ENCODE measurements at regions not wholly inside any gene's neighbourhood (a gene's known extent, or its start where the extent isn't known, plus 50 kb on each side); places are given as distances from the start of the nearest gene placed in this dataset.
"Not testable (repeated sequence)": the region's sequence is repeated elsewhere in the genome, so short reads cannot be mapped to it uniquely, and the experiment has no call there.

DNA sequence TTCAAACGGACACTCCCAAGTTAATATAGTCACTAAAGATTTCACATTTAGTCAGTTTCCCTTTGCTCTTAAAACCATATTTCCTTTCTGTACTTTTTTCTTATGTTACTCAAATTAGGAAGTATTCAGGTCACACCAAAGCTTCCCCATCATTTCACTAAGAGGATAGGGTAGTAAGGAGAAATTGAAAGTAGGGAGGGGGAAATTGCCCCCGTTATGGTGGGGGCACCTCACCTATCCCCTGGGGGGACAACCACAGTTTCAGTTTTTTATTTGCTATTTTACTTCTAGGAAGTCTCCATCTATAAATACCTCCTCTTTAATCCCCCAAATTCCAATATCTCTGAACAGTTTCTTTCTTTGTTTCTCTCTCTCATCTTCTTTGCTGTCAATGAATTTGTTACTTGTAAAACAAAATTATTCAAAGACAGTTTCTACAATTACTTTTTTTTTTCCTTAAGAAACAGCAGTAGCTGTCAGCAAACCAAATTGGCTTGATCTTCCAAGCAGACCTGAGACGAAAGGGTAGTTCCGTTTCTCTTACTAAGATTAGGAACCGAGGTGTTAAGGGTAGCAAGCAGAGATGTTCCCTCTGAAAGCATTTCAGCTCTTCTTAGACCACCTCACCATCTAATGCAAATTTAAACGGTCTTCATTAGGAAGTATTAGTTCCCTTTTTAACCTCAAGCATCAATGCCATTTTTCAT is 160.2 kb upstream of the KLF3 start:
- in situ Hi-C loops (cut with MboI; ENCODE audit: low sequenced_read_pairs): no loop called here

DNA sequence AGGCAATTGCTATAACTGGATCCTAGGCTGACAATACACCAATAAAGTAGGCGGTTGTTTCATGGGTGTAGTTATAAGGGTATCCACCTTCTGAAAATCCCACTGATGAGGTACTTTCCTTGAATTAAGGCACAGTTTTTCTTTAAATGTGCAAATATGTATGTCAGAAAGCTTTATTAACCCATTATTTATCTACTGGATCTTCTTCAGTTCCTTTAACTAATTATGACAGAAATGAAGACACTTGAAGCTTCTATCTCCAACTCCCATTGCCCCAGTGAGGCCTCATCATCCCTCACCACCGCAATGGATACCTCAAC is 159.6 kb upstream of the KLF3 start:
- in situ Hi-C loops (cut with MboI; ENCODE audit: low sequenced_read_pairs): no loop called here

DNA sequence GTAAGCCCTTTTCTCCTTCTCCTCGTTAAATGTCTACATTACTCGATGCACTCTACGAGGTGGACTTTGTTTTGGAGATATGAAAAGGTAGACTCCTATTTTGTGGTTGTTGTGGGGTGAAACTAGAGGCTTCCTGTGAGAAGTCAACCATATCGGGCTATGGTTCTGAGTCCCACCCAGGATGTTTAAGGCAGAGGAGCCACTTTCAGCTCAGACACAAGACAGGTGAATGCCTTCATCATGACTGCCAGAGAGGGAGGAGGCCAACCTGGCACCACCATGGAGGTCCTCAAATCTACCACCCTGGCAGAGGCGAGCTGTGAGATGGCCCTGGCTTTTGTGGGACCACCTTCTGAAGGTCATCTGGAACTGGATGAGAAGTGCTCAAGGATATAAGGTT is 154.4 kb upstream of the KLF3 start:
- in situ Hi-C loops (cut with MboI; ENCODE audit: low sequenced_read_pairs): no loop called here

DNA sequence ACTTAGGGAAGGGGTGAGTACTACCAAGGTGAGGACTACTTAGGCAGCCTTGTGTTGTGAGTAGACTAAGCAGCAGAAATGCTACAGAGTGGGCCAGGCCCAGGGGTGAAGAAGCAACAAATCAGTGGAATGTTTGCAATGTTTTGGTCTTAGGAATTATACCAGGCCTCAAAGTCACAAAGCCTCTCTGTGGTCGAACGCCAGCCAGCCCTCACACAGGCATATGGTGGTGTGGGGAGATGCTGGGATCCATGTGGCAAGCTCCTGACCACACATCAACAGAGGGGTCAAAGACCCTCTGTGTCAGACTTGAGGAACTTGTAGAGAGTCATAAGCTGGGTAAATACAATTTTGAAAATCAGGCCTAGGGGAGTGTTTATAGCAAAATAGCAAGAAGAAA is 153.8 kb upstream of the KLF3 start:
- in situ Hi-C loops (cut with MboI; ENCODE audit: low sequenced_read_pairs): no loop called here

DNA sequence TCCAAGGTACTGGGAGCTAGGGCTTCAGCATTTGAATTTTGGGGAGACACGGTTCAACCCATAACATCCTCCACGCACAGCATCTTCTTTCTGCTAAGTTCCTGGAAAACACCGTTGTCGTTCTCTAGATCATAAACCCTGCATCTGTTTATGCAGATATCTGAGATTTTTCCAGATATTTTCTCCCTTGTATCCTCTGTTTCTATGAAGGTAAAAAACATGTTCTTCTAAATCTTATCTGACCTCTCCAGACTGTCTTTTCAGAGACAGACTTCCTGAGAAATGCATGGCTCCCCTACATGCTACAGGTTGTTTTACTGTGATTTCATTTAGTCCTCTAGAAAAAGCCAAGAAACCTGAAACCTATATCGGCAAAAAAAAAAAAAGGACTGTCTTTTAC is 152.3 kb upstream of the KLF3 start:
- in situ Hi-C loops (cut with MboI; ENCODE audit: low sequenced_read_pairs): no loop called here

DNA sequence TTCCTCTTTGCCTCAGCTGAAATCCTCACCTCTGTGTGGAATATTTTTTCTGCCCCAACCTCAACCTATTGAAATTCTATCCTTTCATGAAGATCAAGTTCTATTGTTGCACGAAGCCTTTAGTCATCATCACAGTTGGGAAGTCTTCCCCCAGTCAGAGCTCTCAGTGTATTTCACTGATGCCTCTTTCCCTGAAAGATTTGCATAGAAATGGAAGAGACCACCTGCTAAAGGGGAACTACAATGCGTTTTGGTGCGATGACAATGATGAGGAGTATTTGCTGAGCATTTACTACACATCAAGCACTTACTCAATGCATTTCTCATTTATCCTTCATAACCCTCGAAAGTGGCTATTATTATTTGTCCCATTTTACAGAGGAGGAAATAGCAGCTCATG is 151.2 kb upstream of the KLF3 start:
- in situ Hi-C loops (cut with MboI; ENCODE audit: low sequenced_read_pairs): no loop called here

DNA sequence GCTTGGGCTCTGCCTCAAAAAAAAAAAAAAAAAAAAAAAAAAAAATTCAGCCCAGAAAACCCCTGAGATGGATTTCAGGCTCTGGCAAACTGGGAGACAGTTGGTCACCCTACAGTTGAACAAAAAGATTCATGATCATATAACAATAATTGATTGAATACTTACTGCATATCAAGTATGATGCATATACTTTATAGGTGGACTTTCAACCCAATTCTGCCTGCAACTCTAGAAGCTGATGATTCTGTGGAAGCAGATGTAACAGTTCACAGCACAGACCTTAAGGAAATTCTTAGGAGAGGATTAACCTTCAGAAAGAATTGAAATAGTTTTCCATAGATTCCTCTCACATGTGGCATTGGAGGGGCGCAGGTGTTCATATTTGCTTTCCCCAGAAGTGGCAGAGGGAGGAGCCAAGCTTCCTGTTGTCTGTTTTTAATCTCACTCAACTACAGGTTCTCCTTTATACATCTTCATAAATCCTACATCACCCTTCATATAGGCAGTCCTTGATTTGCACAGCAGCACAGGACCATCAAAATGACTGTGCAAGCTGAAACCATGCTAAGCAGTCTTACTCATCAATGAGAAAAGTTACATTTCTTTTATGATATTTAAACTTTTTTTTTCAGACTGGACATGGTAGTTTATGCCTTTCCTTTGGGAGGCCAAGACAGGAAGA is 149.4 kb upstream of the KLF3 start:
- in situ Hi-C loops (cut with MboI; ENCODE audit: low sequenced_read_pairs): no loop called here

DNA sequence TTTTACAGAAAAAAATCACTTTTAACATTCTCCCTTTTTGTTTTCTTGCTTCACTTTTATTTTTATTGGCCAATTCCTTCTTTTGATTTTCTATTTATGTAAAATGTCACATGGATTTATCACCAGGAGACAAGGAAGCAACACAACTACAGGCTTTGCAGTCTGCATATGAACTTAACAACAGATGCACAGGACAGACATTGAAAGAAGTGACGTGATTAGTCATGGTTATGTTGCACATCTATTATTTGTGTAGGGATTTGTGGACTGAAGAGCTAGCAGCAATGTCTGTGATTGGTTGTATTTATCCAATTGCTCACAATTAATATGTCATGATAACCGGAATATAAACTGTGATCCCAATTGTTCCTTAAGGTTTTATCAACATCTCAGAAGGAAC is 147.8 kb upstream of the KLF3 start:
- in situ Hi-C loops (cut with MboI; ENCODE audit: low sequenced_read_pairs): no loop called here

DNA sequence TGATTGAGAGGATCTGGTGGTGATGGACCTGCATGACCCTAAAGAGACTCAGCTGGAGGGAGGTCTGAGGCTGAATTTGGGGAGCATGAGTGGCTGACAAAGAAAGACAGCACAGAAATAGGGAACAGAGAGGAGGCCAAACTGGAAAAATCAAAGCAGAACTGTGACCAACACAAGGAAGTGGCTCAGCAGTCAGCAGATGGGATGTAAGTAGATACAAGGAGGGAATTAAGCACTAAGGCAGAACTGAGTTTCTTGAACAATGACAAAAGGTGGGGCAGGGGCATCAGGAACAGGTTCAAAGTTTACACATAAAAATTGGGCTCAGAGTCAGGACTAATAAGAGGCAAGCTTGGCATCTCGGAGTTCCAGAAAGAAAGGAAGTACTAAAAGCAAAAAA is 144.3 kb upstream of the KLF3 start:
- in situ Hi-C loops (cut with MboI; ENCODE audit: low sequenced_read_pairs): loop anchor here (10.0 kb wide), 1 partner anchor 145 kb away; the partner anchor contains the start of gene KLF3

DNA sequence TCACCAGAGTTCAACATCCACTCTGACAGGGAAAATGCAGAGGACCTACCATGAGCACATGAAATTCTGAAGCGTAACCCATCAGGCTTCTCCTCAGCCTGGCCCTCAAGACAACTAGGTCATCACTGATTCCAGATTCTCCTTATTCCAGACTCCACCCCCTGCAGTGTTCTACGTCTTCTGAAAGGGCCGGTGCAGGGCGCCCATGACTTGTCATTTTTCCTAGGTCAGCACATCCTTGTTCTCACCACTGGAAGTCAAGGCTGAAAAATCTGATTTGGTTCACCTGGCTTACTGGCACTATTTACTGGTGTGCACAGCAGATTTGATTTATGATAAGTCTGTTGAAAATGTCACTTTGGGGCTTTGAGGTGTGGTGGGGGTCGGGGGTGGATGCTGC is 140.9 kb upstream of the KLF3 start:
- in situ Hi-C loops (cut with MboI; ENCODE audit: low sequenced_read_pairs): loop anchor here (10.0 kb wide), 1 partner anchor 142 kb away; the partner anchor contains the start of gene KLF3

DNA sequence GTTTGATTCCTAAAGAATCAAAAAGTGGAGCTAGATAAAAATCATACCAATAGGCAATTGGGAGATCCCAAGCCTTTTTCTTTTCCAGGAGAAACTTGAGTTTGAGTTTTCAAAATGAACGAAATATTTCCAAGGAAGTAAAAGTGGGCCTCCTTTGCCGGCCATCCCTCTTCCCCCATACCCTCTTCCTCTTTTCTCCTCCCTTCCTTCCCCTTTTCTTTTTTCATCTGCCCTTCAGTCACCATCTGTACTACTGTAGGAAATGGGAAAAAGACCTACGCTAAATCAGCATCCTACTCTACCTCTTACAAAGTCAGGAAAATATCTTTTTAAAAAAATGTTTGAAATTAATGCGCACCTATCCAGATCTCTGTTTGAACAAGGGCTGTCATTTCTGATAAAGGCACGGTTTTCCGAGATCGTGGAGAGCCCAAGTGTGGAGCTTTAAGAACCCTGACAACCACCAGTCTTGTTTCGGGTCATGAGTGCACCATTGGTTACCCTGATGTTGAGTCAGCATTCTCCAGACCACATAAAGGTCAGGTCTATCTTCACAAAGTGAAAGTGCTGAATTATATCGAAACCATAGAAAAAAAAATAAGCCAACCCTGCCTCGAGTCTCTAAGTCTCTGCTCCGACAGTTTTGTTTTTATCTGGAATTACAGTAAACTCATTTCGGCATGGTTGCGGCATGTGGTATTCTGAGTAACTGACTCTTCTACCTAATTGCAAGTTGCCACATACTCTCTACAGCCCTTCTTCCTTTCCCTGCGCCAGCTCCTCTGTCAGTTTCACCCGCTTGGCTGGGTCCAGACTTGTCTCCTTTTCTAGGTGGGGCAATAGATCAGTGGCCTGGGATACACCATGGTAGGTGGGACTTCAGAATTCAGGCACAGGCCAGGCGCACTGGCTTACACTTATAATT is 140.2 kb upstream of the KLF3 start:
- in situ Hi-C loops (cut with MboI; ENCODE audit: low sequenced_read_pairs): loop anchor here (10.0 kb wide), 1 partner anchor 141 kb away; the partner anchor contains the start of gene KLF3

DNA sequence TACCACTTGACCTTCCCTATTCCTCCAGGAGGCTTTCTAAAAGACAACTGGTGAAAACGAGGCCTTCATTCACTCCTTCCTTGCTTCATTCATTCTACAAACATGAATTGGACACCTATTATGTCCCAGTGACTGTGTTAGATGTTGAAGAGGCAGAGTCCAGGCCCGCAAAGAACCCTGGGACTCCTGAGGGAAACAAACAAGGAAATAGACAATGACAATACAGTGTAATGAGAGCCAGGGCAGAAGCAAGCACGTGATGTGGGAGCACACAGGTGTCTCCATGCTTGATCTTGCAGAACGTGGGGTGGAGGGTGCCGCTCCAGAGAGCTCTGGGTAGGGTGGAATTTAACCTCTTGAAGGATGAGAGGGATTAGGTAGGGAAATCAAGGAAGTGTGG is 137.6 kb upstream of the KLF3 start:
- in situ Hi-C loops (cut with MboI; ENCODE audit: low sequenced_read_pairs): loop anchor here (10.0 kb wide), 1 partner anchor 138 kb away; the partner anchor contains the start of gene KLF3

DNA sequence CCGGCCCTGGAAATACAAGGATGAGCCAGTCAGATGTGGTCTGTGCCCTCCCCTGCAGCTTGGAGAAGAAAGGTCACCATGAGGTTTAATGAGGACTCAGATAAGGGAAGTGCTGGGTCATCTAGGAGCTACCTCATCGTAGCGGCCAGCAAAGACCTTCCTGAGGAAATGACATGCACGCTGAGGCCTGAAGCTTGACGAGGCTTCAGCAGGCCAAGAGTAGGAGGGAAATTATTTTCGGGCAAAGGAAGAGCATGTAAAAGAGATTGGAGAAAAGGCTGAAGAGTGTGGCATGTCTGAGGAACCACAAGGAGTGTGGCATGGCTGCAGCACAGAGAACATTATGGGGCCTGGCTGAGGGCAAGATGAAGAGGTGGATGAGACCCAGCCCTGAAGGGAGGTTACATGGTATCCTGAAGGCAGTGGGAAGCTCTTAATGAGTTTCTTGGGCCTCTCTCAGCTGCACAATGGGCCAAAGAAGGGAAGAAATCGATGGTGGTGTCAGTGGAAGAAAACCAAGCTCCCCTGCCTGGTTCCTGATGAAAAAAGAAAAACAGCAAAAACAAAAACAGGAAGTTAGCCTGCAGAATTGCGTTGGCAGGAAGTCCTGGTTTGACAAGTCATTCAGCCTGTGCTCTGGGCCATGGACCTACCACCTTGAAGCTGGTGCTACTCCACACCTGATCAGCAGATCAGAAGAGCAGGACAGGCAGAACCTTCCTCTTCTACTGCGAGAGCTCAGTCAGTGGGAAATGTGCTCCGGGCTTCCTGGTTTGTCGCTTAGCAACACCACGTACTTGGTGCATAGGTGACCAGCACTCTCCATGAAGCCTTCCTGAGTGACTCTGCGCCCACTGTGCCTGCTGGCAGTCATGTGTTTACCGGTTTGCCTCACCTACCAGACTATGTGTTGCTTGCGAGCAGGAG is 134.5 kb upstream of the KLF3 start:
- in situ Hi-C loops (cut with MboI; ENCODE audit: low sequenced_read_pairs): loop anchor here (10.0 kb wide), 1 partner anchor 135 kb away; the partner anchor contains the start of gene KLF3

DNA sequence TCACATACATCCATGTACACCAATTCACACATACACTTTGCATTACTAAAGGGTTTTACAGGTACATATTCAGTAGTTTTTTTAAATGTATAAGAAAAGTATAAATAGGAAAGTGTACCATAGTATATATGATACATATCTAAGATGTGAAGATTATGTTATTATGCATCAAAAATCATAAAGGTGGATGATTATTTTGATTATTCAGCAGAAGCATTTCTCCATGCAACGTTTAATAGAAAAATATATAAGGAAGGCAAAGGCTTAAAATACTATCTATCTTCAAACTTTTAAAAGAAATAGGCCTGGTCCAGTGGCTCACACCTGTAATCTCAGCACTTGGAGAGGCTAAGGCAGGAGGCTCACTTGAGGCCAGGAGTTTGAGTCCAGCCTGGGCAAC is 133.5 kb upstream of the KLF3 start:
- in situ Hi-C loops (cut with MboI; ENCODE audit: low sequenced_read_pairs): no loop called here

DNA sequence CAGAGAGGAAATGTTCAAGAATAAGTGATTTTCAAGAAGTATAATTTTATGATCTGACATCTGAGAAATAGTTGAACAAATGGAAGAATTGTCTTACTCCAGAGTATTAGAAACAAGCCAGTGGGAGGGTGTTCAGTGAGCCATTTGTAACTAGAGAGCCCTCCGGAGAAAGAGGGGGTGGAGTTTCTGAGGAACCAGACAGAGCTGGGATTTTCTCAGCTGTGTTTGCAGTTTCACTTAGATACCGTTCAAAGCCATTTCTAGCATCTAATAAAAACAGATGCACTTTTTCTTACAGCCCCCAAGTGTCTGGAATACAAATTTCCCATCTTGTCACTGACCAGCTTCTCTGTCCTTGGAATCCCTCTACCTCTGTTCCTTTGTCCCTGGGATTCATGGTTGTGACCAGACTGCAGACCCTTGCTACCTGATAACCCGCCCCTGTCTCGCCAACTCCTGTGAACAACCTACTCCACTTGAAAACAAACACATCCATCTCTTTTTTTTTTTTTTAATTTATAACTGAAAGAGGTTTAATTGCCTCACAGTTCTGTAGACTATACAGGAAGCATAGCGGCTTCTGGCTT is 132.8 kb upstream of the KLF3 start:
- in situ Hi-C loops (cut with MboI; ENCODE audit: low sequenced_read_pairs): no loop called here

DNA sequence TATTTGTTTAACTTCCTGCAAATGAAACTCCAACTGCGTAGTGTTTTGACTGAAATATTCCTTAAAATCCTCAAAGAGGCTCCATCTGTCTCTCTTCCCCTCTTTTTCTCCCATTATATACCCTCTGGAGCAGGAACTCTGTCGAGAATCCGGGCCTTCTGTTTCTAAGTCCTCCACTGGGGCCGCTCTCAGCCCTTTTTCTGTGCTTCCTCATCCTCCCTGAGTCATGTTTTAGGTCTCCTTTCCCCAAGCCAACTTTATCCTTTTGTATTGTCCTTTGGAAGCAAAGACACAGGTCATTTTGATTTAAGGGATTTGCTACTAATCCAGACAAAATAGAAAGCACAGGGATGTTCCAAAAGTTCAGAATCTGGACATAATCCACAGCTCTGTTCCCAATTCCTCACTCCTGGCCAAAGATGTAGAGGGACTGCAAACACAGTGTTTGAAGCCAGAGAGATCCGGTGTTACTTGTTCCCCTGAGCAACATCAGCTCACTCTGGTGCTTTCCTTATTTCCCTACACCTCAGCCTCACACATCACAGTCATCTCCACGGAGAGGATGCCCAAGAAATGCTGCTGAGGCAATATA is 131.0 kb upstream of the KLF3 start:
- in situ Hi-C loops (cut with MboI; ENCODE audit: low sequenced_read_pairs): no loop called here

DNA sequence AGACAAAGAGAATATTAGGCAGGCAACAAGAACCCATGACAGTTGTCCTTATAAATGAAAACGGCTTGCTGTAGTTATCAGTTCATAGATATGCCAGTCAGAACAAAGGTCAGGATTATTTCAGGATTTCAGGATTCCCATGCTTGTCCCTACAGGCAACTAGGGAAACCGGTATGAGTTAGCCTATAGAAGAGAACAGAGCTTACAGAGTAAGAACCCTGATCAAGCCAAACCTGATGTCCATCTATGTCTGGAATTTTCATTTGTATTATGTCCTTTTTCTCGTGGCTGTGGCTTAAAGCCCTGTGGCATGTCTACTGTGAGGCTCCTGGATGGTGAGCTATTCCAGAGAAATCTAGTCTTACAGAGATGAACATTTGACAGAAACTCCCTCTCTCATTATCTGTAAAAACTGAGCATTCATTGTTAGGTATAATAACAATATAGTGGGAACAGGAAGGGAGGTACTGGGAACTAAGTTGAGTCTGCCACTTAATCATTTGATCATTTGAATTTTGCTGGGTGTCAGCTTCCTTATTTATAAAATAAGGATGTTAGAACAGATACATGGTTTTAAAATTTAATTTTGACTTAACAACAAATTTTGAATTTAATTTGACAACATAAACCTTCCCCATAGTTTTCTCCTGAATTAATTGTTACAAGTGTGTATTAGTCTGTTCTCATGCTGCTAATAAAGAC is 129.5 kb upstream of the KLF3 start:
- in situ Hi-C loops (cut with MboI; ENCODE audit: low sequenced_read_pairs): no loop called here

DNA sequence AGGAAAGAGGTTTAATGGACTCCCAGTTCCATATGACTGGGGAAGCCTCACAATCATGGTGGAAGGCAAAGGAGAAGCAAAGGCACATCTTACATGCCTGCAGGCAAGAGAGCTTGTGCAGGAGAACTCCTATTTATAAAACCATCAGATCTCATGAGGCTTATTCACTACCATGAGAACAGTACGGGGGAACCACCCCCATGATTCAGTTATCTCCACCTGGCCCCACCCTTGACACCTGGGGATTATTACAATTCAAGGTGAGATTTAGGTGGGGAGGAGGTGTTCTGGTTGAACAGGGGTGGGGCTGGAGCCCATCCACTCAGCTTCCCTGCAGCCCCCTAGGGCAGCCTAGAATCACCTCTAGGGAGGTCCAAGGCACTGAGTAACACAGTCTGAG is 128.9 kb upstream of the KLF3 start:
- in situ Hi-C loops (cut with MboI; ENCODE audit: low sequenced_read_pairs): not testable (repeated sequence)

DNA sequence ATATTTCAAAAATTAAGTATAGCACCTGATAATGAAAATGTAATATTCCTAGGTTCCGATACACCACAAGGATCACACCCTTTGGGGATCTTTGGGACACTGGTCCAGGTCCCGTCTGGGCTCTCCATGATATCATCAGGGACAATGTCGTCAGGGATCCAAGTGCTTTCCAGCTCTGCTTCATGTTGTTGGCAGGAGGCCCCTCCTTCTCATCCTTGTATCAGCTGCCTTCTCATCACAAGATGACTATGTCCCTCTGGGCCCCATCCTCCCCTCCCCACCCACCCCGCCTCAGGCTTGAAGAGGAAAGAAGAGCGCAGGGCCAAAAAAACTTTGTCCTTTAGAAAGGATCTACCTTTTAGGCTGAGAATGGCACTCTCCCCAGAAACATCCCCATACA is 128.3 kb upstream of the KLF3 start:
- in situ Hi-C loops (cut with MboI; ENCODE audit: low sequenced_read_pairs): no loop called here
